Neural progenitor cell (in vitro differentiated cells): ENCODE measurements at regions not wholly inside any gene's neighbourhood (a gene's known extent, or its start where the extent isn't known, plus 50 kb on each side); places are given as distances from the start of the nearest gene placed in this dataset.

Experiments
- EZH2 ChIP-seq: fragments of 200-600 bp; sonication (generic); IDR thresholded peaks from 2 replicates; pipeline ENCODE4 v1.6.1; 2017; ENCODE audit warnings: antibody characterized with exemption, mild to moderate bottlenecking, moderate library complexity
- EZH2phosphoT487 ChIP-seq: fragments of 200-600 bp; sonication (generic); IDR thresholded peaks from 2 replicates; pipeline ENCODE4 v1.6.1; 2017; ENCODE audit warnings: antibody characterized with exemption
- TF ChIP-seq, protein P1 (sequence below): fragments of 200-600 bp; sonication (generic); IDR thresholded peaks from 2 replicates; pipeline ENCODE4 v1.5.1; 2017; ENCODE audit warnings: antibody characterized with exemption, mild to moderate bottlenecking

DNA sequence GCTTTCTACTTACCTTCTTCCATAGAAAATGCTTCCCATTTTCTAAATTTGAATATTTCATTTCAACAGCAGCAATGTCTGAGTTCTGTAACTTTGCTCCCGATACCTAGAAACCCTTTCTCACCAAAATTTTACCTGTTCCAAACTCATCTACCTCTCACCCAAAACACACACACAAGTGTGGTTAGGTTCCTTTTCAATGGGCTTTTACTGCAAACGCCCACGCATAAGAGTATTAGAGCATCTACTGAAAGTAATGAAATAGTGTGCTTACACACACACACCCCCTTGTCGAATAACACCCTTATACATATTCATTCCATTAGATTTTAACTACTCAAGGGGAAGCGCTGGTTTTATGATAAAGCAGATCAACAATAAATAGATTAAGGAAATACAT is 610.3 kb upstream of the AADAT start:
- TF ChIP-seq, protein P1, sequence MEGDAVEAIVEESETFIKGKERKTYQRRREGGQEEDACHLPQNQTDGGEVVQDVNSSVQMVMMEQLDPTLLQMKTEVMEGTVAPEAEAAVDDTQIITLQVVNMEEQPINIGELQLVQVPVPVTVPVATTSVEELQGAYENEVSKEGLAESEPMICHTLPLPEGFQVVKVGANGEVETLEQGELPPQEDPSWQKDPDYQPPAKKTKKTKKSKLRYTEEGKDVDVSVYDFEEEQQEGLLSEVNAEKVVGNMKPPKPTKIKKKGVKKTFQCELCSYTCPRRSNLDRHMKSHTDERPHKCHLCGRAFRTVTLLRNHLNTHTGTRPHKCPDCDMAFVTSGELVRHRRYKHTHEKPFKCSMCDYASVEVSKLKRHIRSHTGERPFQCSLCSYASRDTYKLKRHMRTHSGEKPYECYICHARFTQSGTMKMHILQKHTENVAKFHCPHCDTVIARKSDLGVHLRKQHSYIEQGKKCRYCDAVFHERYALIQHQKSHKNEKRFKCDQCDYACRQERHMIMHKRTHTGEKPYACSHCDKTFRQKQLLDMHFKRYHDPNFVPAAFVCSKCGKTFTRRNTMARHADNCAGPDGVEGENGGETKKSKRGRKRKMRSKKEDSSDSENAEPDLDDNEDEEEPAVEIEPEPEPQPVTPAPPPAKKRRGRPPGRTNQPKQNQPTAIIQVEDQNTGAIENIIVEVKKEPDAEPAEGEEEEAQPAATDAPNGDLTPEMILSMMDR, result no peak
- TF ChIP-seq EZH2 (no peak), EZH2phosphoT487 (no peak)
